HuH-7 (cell line): ENCODE measurements at regions not wholly inside any gene's neighbourhood (a gene's known extent, or its start where the extent isn't known, plus 50 kb on each side); places are given as distances from the start of the nearest gene placed in this dataset.
"Not testable (repeated sequence)": the region's sequence is repeated elsewhere in the genome, so short reads cannot be mapped to it uniquely, and the experiment has no call there.

ENCODE experiments used
- DNase-seq: peaks from one replicate; pipeline ENCODE4 v3.0.0; 2011; ENCODE audit warnings: low spot score

- DNase-seq = no peak
Measured at GRCh38 chr1:184888505-184888904, 85.8 kb downstream of the NIBAN1 start.

- no peak for DNase-seq
Measured at GRCh38 chr1:184882957-184883815, 91.1 kb downstream of the NIBAN1 start.

GRCh38 chr1:184881941-184882913 is 92.1 kb downstream of the NIBAN1 start:
- no peak for DNase-seq

- no peak for DNase-seq
Measured at GRCh38 chr1:184879876-184880557, 94.3 kb downstream of the NIBAN1 start.

DNA sequence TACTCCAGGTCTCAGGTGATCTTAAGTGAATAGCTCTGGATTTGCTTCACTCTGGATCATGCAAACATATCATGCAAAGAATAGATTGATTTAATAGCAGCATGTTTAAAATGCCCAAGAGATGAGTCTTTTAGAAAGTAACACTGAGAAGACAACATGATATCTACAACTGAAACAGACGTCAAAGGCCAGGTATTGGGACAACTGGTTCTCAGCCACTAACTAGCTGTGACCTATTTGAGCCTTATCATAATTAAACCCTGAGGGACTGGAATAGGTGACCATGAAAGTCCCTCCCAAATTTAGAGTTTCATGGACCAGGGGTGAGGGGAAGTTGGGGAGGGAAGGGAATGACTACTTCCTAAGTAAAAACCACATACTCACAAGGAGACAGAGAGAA is 95.7 kb downstream of the NIBAN1 start:
- no peak for DNase-seq

DNA sequence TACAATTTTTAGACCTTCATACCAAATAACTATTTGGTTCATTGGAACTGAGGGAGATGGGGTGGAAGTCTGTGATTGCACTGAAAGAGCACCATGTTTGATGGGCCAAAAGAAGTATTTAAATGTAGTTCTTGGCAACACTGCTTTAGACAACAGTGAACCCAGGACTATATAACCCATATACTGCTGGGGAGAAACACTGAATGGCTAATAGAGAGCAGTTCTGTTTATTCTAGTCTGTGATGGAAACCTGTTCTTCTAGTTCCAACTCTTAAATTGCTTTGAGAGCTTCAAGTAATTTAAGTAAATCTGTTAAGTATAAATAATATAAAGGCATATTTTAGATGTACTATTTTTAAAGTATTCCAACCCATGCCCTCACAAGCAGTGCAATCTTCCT is 96.3 kb downstream of the NIBAN1 start:
- DNase-seq = no peak

- DNase-seq = not testable (repeated sequence)
Measured at GRCh38 chr1:184876015-184876414, 98.3 kb downstream of the NIBAN1 start.

DNA sequence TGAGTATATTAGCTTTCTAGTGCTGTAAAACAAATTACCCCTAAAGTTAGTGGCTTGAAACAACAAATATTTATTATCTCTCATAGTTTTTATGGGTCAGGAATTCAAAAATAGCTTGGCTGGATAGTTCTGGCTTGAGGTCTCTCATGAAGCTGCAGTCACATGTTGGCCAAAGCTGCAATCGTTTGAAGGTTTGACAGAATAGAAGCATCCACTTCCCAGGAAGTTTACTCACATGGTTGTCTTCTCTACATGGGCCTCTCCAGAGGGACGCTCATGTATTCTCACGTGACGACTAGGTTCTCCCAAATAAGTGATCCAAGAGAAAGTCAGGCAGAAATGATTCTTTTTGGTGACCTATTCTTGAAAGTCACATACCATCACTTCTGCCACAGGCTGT is 99.1 kb downstream of the NIBAN1 start:
- no peak for DNase-seq

GRCh38 chr1:184870319-184870718 is 104.0 kb downstream of the NIBAN1 start:
- DNase-seq = no peak

DNA sequence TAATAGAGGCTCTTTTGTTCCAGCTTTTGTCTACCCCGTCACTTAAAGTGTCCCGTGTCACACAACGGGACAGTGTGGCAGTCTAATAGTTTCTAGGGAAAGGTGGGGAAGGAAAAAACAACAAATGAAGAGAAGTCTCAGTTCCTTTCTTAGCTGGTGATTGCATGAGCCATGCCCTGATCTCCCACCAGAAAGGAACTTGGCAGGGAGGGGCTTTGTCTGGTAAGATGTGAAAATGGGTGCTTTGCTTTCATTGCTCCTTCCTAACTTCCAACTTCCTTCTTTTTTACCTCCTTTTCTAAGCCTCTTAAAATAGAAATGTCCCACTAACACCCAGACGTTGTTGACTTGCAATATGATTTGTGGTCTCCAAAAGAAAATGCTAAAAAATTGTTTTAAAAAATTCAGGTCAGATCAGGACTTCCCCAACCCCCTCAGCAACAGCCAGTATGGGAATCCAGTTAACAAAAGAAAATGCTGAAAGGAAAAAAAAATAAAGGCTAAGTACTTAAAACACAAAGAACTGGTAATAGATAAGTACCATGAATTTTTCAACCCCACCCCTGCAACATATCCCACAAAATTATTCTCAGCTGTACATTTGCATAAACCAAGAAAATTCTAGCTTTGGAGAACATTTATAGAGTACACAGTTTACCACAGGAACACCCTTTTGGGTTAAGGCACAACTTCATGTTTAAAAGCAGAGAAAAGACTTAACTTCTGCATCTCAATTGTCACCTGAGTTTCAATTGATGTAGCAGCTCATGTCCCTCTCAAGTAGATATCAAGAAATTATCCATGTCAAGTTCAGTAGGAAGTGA is 106.2 kb downstream of the NIBAN1 start:
- no peak for DNase-seq

GRCh38 chr1:184866991-184867788 is 107.1 kb downstream of the NIBAN1 start:
- DNase-seq = no peak

DNA sequence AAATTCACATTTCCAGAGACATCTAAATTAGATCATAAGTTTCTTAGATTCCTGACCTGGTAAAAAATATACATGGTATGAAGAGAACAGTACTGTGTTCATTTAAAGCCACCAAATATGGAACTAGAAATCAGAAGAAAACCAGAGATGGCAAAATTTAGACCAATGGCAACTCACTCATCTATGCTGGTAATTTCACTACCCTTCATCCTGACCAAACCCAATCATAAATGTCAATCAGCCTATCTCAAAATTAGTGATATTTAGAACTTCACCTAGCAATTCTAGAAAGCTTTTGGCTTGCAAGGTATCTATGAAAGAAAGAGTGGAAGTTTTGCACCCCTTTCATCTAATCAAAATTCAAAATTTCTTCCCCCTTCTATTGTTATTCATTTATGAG is 107.7 kb downstream of the NIBAN1 start:
- no peak for DNase-seq

GRCh38 chr1:184865831-184866230 is 108.5 kb downstream of the NIBAN1 start:
- DNase-seq = no peak

DNA sequence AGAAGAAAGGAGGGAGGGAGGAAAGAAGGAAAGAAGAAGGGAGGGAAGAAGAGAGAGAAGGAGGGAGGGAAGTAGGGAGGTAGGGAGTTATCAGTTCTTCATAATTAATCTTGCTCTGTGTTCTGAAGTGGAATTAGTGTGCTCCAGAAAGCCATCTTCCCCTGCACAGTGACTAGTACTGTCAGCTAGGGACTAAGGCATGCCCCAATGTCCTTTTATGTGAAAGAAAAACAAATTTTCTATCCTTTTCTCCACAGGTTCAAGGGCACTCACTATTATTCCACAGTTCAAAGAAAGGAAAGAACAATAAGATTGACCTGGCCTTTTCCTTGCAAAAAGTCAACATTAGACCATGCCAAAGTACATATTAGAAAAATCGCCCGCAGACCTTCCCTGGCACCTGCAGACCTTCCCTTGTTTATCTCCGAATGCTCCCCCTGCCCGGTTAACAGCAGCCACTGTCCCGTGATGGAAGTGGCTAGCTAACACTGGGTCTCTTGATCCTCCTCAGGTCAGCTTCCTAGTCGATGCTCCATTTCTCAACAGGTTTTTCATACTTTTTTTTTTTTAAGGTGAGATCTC is 107.2 kb upstream of the EDEM3 start:
- DNase-seq = no peak

DNA sequence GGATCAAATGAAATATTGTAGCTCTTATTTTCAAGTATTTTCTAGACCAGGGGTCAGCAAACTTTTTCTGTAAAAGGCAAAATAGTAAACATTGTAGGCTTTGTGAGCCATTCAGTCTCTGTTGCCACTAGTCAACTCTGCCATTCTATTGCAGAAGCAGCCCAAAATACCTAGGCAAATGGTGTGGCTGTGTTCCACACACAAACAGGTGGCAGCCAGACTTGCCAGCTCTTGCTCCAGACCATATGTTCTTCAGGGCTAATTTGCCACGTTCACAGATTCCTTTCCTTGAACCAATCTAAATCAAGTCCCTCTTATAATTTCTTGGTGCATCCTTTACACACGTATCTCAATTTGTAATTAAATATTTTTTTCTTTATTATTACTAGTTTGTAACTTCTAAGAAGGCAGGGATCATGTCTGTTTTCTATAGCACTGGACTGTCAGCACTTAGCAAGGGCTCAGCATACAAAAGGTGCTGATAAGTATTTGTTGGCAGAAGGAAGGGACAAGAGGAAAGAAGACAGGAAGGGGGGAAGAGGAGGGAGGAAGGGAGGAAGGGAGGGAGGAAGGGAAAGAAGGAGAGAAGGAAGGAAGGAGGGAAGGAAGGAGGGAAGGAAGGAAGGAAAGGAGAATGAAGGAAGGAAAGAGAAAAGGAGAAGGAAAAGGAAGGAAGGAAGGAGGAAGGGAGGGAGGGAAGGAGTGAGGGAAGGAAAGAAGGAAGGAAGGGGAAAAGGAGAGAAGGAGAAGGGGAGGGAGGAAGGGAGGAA is 106.5 kb upstream of the EDEM3 start:
- DNase-seq = no peak

DNA sequence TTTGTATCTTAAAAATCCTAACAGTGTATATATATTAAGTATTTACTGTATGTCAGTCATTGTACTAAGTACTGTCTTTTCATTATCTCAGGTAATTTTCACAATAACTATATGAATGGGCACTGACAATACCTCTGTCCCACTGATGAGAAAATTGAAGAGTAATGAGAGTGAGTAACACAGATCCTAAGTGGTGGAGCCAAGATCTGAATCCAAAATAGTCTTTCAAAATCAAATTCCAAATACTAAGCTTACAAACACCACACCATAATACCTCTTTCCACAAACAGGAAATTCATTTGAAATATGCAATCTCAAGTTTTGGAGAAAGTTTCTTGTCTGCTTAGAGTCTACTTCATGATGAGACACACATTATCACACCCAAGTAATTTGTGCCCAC is 105.9 kb upstream of the EDEM3 start:
- DNase-seq = no peak

- no peak for DNase-seq
Measured at GRCh38 chr1:184859381-184860105, 104.9 kb upstream of the EDEM3 start.

GRCh38 chr1:184858288-184858687 is 103.6 kb upstream of the EDEM3 start:
- DNase-seq = no peak
